Astrocyte of the cerebellum (primary cell): ENCODE measurements at regions not wholly inside any gene's neighbourhood (a gene's known extent, or its start where the extent isn't known, plus 50 kb on each side); places are given as distances from the start of the nearest gene placed in this dataset.
"Not testable (repeated sequence)": the region's sequence is repeated elsewhere in the genome, so short reads cannot be mapped to it uniquely, and the experiment has no call there.

ENCODE experiments used
- DNase-seq: peaks from one replicate; pipeline ENCODE4 v3.0.0-alpha.2; 2011; ENCODE audit warnings: low read depth
- H3K4me3 ChIP-seq: 2 replicates; pipeline ENCODE4 v1.5.1; 2011; ENCODE audit warnings: mild to moderate bottlenecking, low read depth, low read length, moderate library complexity
- in situ Hi-C: cut with HindIII; loops from 2 replicates; pipeline ENCODE4 v1.10.0; 2017; ENCODE audit warnings: low sequenced_read_pairs
- TF ChIP-seq, protein P1 (sequence below): IDR thresholded peaks from 2 replicates; pipeline ENCODE4 v1.5.1; 2012; ENCODE audit warnings: low read length, low read depth, moderate library complexity, mild to moderate bottlenecking; ENCODE audit errors: missing control alignments

DNA sequence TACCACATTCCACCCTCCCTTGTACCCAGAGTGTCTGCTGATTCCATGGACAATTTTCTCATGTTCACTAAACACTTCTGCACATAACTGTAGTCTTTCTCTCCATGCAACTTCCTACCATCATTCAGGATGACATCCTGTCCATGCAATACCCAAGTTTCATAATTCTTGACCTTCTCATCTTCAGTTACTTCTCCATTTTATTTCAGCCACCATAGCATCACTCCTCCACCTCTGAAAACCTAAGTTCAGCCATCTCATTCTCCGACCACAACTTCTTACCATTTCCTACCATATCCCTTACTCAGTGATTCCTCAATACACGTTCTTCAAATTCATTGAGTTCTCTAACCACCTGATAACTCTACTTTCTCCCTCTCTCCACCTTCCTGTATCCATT is 216.5 kb upstream of the TENT5A start:
- H3K4me3 ChIP-seq: no peak overlapping the region
- TF ChIP-seq, protein P1, sequence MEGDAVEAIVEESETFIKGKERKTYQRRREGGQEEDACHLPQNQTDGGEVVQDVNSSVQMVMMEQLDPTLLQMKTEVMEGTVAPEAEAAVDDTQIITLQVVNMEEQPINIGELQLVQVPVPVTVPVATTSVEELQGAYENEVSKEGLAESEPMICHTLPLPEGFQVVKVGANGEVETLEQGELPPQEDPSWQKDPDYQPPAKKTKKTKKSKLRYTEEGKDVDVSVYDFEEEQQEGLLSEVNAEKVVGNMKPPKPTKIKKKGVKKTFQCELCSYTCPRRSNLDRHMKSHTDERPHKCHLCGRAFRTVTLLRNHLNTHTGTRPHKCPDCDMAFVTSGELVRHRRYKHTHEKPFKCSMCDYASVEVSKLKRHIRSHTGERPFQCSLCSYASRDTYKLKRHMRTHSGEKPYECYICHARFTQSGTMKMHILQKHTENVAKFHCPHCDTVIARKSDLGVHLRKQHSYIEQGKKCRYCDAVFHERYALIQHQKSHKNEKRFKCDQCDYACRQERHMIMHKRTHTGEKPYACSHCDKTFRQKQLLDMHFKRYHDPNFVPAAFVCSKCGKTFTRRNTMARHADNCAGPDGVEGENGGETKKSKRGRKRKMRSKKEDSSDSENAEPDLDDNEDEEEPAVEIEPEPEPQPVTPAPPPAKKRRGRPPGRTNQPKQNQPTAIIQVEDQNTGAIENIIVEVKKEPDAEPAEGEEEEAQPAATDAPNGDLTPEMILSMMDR: no peak
- in situ Hi-C loops: no loop called here
- no peak for DNase-seq

DNA sequence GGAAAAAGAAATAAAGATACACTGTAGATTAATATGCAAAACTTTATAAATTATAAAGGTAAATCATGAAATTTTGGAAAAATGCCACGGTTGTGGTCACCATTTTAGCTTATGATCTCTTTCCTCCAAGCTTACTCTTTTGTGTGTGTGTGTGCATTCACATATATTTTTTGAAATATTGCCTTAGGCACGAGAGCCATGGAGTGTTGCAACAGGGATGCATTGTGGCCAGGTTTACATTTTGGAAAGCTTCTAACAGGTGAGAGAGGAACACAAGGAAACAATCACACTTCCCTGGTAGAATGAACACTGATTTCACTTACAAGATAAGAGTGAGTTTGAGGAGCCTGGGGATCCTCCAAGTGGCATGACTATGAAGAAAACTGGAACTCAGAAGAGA is 214.5 kb upstream of the TENT5A start:
- H3K4me3 ChIP-seq: no peak overlapping the region
- TF ChIP-seq, protein P1: no peak
- DNase-seq: no peak
- in situ Hi-C loops: no loop called here

DNA sequence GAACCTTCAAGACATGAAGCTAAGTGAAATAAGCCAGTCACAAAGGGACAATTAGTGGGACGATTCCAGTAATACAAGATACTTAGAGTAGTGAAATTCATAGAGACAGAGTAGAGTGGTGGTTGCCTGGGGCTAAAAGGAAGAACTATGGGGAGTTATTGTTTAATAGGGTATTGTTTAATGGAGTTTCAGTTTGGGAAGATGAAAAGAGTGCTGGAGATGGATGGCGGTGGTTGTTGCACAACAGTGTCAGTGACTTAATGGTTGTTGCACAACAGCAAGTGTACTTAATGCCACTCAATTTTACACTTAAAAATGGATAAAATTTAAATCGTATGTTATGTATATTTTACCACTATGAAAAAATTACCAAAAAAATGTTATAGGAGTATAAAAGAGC is 209.7 kb upstream of the TENT5A start:
- in situ Hi-C loops: no loop called here
- DNase-seq: no peak
- no peak overlapping the region for H3K4me3 ChIP-seq
- TF ChIP-seq, protein P1: no peak

DNA sequence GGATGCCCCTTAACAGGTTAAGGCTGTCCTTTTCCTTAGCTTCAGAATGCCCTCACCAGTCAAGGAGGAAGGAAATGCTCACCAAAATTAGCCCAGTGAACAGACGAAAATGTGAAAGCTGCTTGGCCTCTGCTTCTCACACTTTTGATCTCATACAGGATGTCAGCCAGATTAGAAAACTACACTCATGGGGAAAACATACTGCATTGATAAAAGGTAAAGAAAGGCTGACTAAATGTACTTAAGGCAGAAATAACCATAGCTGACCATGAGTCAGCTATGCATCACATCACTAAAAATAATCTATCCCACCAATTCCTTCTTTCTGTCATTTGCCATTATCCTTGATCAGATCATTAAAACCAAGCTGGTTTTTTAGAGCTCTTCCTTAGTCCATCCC is 198.4 kb upstream of the TENT5A start:
- TF ChIP-seq, protein P1: no peak
- H3K4me3 ChIP-seq: no peak overlapping the region
- no peak for DNase-seq
- in situ Hi-C loops: no loop called here

DNA sequence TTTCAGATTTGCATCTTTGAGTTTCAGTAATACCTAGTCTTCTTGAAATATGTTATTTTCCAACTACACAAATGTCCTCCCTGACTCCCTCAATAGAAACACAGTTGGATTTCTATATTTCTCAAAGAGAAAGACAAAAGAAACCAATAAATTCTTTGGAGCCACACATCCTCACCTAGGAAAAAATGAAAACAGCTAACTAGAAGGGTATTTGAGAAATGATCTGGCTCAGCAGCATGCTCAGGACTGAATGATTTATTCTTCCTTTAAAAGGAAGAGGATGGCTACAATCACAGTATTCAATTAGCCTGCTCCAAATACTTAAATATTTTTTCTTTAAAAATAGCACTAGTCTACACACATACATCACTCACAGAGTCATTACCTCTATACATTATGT is 196.4 kb upstream of the TENT5A start:
- in situ Hi-C loops: no loop called here
- no peak for DNase-seq
- TF ChIP-seq, protein P1: no peak

DNA sequence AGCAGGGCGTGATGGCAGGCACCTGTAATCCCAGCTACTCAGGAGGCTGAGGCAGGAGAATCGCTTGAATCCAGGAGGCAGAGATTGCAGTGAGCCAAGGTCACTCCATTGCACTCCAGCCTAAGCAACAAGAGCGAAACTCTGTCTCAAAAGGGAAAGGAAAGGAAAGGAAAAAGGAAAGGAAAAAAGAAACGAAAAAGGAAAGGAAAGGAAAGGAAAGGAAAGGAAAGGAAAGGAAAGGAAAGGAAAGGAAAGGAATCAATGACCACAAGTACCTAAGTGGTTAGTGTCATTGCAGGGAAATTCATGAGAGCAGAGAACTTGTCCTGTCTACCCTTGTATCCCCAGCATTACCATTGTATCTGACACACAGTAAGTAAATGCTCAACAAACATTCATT is 195.7 kb upstream of the TENT5A start:
- not testable (repeated sequence) for DNase-seq

More for the DNA sequence above, 196.4 kb upstream of the TENT5A start:
- no peak overlapping the region for H3K4me3 ChIP-seq

DNA sequence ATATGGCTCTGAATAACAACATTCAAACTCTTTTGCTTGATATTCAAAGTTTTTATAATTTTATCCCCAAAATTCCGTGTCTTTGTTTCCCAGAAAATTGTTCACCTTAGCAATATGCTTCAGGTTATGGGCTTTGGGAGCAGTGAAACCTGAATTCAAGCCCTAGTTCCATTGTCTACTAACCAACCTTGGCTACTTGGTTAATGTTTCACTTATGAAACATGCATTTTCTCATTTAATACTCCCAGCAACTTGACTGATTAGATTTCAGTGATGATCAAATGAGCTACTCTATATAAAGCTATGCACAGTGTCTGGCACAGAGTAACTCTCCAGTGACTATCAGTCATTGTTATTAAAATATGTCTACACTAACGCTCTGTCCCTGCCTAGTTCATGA is 192.2 kb upstream of the TENT5A start:
- TF ChIP-seq, protein P1: no peak
- in situ Hi-C loops: no loop called here
- no peak for DNase-seq

More for the DNA sequence above, 195.7 kb upstream of the TENT5A start:
- H3K4me3 ChIP-seq, in situ Hi-C loops: not testable (repeated sequence)

DNA sequence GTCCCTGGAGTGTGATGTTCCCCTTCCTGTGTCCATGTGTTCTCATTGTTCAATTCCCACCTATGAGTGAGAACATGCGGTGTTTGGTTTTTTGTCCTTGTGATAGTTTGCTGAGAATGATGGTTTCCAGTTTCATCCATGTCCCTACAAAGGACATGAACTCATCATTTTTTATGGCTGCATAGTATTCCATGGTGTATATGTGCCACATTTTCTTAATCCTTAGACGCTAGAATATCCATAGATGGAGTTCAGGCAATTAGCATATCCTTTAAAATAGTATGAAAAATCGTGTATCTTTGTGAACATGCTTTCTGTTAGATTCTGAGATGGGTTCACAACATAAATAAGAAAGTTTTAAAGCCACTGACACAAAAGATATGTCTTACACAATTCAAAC is 190.4 kb upstream of the TENT5A start:
- H3K4me3 ChIP-seq, in situ Hi-C loops, DNase-seq: not testable (repeated sequence)

More for the DNA sequence above, 192.2 kb upstream of the TENT5A start:
- H3K4me3 ChIP-seq: no peak overlapping the region
